GM21381 (cell line): ENCODE measurements at regions not wholly inside any gene's neighbourhood (a gene's known extent, or its start where the extent isn't known, plus 50 kb on each side); places are given as distances from the start of the nearest gene placed in this dataset.
"Not testable (repeated sequence)": the region's sequence is repeated elsewhere in the genome, so short reads cannot be mapped to it uniquely, and the experiment has no call there.

Source experiments
- ATAC-seq: cut with Tn5 transposase; IDR thresholded peaks from one replicate; pipeline ENCODE4 v1.9.1; 2021; ENCODE audit warnings: mild to moderate bottlenecking, moderate library complexity; ENCODE audit not compliant: unreplicated experiment

DNA sequence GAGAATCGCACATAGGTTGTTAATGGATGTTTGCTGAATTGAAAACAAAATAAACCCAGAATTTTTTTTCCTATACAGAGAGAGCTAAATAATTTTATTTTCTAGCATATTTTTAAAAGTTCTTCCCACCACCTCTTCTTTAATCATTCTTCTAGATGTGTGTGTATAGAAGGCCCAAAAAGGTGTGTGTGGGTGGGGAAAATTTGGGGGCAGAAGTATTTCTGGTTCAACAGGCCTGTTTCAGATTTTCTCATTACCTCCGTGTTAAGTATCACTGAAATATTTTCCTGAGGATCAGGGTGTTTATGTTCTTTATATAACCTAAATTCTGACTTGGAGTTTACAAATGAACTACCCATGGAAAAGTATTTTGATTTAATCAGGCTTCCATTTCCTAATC is 144.2 kb upstream of the ZNF804B start:
- no peak for ATAC-seq

DNA sequence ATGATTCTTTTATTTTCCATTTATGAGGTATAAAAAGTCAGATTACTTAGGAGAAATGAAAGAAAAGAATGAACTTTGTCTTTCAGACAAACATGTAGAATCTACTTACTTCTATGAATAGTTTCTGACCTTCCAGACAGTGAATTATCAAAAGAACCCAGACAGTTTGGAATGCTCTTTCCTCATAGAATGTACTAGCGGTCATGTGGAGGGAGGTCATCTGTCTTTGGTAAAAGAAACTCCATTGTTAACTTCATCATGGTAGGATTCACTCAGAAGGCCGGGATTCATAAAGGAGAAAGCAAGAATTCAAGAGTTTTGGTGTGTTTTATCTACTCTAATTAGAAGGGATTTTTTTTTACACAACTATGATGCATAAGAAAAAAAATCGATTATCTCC is 144.8 kb upstream of the ZNF804B start:
- ATAC-seq: no peak

DNA sequence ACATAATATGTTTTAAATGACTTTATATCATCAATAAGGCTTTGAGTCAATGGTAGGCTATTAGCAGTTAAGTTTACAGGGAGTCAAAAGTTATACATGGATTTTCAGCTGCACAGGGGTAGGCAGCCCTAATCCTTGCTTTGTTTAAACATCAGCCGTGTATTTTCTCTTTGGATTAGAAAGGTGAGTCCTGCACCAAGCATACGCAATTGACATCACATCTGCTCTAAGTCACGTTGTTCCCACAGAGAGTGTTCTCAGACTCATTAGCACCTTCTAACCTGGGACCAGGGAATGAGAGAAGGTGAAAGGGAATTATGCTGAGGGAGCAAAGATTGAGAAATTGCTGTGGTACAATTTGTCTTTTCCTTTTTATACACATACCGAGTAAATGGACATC is 148.6 kb upstream of the ZNF804B start:
- ATAC-seq: no peak

DNA sequence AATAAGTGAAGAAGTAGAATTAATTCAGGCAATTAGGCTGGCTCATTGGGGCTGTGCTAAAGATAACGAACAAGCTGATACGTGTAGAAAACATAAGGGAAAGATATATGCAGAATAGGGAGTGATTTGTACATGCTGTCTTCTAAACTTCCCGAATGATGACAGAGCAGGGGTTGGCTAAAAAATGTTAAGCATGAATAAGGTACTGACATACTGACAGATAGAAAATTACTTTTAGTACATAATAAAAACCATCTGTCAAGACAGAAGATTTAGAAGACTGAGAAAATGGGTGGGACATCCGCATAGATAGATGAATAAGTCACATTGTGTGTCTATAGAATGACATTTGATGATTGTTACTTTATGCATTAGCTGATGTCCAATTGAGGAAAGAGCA is 158.8 kb upstream of the ZNF804B start:
- ATAC-seq: no peak

DNA sequence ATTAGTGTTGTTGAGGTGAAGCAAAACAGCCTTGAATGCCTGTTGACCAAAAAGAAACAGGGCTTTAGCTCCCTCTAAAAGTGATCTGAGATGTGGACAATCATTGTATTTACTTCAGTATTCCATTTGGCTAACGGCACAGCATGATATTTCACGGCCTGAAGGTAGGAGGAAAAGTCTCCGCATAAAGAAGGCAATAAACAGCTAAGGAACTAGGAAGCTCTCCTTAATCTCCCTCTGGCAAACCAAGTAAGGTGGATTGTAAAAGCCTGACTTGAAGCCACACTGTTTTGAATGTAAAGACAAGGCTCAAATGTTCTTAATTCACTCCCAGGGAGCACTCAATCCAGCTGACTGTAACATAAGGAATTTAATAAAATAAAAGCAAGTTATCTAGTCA is 160.0 kb upstream of the ZNF804B start:
- no peak for ATAC-seq

DNA sequence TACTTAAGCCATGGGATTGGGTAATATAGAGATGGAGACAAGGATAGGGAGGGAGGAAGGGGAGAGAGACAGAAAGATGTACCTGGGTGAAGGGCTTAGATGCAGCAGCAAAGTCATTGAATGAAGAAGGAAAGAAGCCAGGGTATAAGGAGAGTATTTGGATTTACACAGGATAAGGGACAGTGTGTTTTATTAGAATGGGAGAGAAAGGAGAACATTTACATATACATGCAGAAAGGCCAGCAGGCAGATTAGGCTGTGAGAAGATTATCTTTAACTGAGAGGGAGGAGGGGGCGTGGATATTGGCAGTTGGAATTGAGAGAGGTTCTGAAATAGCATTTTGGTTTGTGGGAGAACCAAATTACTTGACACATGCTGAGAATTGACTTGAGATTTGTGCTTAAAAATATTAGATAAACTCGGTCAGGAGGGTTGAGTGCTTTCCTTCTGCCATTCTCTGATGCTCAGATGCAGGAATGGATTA is 161.5 kb upstream of the ZNF804B start:
- no peak for ATAC-seq

DNA sequence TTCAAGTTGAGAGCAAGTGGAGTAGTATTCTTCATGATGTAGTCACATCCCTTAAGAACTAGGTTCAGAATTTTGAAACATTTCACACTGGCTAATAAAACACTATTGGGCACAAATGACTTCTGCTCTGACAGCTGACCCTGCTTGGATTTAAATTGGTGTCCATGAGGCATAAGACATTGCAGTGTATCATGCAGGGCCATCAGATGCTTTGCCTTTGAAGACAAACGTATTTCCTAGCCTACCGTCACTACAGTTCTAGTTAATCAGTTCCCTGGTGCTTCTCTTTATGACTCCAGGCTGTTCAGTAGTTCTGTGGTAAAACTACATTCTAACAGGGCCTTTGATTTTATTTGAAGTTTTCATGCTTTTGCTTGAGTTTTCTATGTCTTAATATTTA is 168.5 kb upstream of the ZNF804B start:
- no peak for ATAC-seq

DNA sequence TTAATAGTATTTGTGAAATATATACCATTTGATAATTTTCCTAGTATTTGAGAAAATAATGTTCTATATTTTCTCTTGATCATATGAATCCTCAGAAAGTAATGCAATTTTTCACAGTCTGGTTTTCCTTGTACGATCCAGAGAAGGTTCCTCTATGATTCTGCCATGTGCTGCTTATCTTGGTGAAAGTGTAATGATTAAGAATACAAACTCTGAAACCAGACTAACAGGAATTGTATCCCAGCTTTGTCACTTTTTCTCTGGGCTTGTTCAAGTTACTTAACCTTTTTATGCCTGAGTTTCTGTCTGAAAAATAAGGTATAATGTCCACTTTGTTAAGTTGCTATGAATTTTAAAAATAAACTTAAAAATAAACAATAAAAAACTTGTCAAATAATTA is 169.6 kb upstream of the ZNF804B start:
- ATAC-seq: no peak

DNA sequence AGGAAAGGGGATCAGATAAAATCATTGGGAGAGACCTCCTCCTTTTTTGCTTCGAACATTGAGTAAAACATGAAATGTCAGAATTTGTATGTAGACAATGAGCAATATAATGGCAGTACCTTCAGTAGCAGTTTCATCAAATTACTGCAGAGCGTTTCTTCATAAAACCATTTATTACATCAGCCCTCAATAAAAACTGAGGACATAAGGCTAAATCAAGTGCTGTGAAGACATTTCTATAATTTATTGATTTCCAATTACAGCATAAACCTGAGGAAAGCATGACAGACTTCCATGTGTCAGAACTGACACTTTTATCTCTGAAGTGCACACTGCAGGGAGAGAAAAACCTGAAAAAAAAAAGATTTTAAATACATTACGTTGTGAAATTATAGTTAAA is 172.6 kb upstream of the ZNF804B start:
- no peak for ATAC-seq

DNA sequence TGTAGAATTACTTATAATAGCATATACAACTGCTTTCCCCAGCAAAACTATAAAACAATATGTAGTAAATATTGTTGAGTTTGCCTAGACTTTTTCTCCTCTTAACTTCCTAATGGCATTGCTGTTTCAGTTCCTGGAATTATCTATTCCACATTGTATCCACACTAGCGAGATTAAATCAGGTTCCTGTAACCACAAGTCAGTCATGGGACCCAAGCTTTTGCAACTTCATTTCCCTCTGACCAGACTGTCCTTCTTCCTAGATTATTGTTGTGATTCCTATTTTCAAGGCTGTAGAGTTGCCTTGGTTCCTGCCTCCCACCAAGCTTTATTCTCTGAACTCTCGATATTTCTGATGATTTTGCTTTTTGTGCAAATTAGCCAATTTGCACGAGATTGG is 173.3 kb upstream of the ZNF804B start:
- no peak for ATAC-seq

DNA sequence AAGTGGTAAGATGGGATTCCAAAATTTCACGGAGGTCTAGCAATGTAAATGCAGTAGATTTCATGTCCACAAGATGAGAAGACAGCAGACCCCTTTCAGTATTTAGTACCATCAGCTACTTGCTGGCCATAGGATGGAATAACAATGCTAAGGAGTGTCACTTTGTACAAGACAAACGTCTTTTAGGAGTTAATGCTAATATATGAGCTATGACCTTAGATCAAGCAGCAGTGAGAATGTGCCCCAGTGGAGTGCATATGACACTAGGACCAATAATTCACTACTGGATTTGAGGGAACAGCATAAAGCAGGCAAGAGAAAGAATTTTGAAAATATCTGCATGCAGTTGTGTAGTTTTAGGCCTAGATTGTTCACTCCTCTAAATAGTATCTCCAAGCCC is 182.8 kb upstream of the ZNF804B start:
- no peak for ATAC-seq

DNA sequence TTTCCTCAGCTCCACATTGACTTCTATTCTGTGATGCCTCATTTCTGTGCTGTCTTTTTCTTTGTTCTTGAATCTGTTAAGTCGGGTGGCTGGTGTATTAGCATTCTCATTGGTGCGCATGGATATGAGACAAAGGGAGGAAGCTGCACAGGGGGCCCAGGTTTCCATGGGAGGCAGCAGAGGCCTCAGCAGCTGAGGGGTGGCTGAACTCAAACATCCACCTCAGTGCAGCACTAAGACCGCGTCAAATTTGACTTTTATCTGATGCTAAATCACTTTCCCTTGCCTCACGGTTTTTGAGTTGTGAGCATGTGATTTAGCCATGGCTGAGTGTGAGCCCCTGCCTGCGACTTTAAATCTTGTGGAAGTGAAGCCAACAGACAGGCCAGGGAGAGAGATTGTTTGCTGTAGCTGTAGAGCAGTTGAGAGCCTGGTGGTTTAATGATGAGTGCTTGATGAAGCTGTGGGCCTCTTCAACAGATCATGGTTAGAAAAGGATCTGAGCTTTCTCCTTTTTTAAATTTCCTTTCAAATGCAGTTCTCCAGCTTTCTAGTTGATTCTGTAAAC is 193.3 kb upstream of the ZNF804B start:
- ATAC-seq: no peak

DNA sequence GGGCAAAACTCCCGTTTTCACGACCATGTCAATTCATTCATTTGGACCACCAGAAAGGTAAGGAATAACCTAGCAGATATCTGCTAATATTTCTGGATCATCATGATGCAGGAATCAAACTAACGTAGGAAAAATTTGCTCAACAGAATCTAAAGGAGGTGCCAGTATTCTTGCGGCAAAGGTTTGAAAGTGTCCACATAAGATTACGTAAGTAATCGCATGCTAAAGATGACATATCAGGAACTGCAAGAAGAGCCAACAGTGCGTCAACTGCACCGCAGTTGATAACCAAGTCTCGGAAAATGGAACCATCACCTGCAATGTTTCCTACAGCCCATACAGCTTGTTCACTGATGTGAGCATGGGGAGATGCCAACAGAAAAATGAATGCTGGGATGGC is 194.1 kb upstream of the ZNF804B start:
- no peak for ATAC-seq

DNA sequence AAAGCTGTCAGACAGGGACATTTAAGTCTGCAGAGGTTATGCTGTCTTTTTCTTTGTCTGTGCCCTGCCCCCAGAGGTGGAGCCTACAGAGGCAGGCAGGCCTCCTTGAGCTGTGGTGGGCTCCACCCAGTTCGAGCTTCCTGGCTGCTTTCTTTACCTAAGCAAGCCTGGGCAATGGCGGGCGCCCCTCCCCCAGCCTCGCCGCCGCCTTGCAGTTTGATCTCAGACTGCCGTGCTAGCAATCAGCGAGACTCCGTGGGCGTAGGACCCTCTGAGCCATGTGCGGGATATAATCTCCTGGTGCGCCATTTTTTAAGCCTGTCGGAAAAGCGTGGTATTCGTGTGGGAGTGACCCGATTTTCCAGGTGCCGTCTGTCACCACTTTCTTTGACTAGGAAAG is 203.1 kb upstream of the ZNF804B start:
- ATAC-seq: not testable (repeated sequence)

DNA sequence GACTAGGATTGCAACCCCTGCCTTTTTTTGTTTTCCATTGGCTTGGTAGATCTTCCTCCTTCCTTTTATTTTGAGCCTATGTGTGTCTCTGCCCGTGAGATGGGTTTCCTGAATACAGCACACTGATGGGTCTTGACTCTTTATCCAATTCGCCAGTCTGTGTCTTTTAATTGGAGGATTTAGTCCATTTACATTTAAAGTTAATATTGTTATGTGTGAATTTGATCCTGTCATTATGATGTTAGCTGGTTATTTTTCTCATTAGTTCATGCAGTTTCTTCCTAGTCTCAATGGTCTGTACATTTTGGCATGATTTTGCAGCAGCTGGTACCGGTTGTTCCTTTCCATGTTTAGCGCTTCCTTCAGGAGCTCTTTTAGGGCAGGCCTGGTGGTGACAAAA is 204.7 kb upstream of the ZNF804B start:
- ATAC-seq: not testable (repeated sequence)

DNA sequence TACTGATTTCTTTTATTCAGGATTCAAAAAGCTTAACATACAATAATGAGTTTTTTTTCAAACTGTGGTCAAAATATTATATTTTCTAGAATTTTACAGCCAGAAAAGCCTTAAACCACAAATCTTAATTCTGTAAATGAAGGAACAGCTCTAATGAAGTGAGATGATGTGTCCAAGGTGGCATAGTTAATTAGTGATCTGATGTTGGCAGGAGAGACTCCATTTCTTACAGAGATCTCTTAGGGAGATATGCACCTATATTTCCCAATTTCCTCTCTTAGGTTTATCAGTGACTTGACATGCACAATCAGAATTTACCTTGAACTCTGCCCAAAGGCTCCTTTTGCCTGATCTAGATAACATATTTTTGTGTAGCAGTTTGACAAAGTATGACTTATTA is 211.1 kb upstream of the ZNF804B start:
- no peak for ATAC-seq

DNA sequence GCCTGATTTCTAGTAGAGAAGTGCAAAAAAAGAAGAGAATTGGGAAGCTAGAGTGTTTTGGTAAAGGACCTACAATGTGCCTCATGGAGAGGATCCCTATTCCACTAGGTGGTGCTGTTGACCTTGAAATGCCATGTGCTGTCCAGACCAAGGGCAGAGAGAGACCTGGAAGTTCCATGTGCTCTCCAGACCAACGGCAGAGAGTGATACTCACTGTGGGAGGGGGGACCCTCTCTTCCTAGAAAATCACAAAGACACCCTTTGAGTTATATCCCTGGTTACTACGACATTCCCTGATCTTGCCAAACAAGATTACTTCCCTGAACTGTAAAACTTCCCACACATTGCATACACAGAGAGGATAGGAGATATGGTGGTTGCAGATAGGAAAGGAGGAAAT is 212.7 kb upstream of the ZNF804B start:
- no peak for ATAC-seq

DNA sequence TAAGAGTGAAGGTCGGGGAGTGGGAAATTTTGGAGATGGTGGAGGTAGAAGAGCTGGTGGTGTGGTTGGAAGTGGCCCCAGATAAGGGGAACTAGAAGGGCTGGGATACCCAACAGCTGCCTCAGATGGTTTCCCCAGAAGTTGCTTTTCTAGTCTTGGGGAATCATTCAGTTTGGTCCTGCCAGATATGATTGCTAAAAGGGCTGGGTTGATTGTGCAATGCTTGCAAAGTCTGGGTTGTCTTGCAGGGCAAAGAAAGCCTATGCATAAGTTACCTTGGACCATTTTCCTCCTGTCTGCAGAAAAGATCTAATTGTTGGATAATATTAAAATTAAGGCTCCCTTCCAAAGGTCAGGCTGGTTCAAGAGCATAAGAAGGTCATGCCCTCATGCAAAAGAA is 213.8 kb upstream of the ZNF804B start:
- ATAC-seq: no peak

DNA sequence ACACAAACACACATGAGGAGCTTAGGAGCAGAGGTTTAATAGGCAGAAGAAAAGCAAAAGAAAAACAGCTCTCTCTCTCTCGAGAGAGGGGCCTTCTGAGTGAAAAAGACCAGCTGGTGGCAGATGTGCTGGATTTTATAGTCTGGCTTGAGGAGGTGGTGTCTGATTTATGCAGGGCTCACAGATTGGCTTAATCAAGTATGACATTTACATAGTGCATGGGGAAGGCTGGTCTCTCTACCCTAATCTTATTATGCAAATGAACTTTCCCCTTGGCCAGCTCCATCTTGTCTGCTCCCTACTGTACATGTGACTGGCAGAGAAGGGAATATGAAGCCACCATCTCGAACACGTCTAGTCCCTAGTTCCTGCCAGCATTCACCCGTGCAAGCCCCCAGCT is 219.5 kb upstream of the ZNF804B start:
- ATAC-seq: no peak

DNA sequence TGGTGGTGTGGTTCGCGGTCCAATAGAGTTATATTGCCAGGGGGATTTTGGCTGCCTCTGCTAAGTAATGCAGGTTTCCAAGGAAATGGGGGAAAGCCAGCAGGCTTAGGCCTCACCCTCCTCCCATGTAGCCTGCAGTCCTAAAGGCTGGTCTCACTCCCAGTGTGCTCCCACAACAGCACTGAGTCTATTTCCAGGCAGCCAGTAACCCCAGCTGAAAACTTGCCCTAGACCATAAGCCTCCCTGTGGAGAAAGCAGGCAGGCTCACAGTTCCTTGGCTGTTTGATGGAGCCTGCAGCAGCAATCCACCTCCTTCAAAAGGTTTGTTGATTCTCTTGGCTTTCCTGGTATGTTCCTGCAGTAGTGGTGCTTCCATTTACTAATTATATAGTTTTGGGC is 220.0 kb upstream of the ZNF804B start:
- ATAC-seq: no peak

DNA sequence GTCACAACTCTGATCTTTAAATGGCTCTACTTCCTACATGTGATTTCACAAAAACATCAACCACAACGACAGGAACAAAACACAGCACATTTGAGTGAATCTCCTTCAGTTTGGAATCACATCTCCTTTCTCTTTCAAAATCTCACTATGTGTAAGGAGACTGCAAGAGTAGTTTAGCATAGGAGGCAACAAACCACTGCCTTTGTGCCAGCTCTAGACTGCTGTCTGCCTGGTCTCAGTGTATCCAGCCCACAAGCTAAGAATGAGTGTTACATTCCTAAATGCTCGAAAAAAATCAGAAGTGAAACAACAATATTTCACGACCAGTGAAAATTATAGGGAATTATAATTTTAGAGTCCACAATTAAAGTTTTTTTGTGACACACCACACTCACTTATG is 217.0 kb upstream of the STEAP4 start:
- ATAC-seq: no peak

DNA sequence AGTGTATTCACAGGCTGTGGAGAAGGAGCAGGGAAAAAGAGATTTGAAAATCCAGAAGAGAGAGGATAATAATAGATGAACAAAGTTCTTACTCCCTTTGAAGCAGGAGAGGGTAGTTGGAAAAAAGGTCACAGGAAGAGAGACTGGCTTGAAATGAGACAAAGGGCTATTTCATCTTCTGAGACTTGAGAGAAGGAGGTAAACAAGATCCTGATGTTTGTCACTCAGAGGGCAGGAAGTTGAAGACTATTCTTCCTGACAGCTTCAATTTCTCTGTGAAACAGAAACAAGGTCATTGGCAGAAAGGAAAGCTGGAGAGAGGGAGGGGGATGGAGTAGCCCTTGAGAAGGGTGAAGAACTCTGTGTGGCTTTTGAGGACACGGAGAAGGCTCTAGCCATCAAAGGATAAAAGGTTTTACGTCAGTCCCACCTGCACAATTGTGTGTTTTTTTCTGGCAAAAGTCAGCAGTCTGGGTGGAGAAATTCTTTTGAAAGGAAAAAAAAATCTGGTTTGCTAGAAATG is 216.1 kb upstream of the STEAP4 start:
- ATAC-seq: no peak

DNA sequence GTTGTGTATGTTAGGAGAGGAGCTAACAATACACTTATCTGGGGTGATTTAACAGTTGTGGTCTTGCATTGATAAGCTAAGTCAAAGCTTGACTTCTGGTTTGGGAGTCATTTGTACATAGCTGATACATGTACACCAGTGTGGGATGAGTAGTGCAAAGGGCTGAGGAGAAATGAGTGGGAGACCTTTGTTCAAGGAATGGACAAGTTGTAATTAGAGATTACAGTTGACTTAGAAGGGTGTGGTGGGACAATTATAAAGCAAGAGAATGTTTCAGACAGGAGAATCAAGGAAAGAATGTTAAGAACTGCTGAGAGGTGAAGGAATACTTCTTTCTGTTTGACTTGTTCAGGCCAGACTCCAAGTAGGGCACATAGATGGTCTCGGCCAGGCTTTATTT is 209.7 kb upstream of the STEAP4 start:
- ATAC-seq: no peak
